ENCODE measurements at regions not wholly inside any gene's neighbourhood (a gene's known extent, or its start where the extent isn't known, plus 50 kb on each side); places are given as distances from the start of the nearest gene placed in this dataset.

GRCh38 chr1:104785575-104786187, 1036.0 kb downstream of the AMY1C start:
- TF ChIP-seq POLR2A (IDR thresholded peaks at IDR 0.05; ENCODE audit: extremely low read depth, insufficient read length) (no peak), CTCF (IDR thresholded peaks at IDR 0.05; ENCODE audit: low read depth, low read length) (no peak), MAX (IDR thresholded peaks at IDR 0.05; ENCODE audit: low read depth, low read length) (no peak)
